ENCODE measurements at regions not wholly inside any gene's neighbourhood (a gene's known extent, or its start where the extent isn't known, plus 50 kb on each side); places are given as distances from the start of the nearest gene placed in this dataset.

- FAIRE-seq: no peak
Measured at GRCh38 chr2:105649534-105649933, 95.2 kb upstream of the NCK2 start.

DNA sequence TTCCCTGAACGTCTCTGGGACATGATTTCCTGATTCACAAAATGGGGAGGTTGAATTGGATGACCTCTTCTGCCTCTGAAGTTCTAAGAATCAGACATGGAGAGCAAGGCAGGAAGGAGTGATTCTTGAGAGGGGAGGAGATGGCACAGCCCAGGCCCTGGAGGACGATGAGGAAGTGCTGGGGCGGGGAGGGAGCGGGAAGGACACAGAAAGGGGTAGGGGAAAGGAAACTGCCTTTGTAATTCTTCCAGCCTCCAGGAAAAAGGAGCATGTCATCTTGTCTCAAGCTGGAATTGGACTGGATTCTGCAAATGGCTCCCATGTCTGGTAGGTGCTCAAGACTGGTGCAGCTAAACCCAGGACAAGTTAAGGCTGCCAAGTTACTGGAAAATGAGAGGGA lies 97.0 kb upstream of the NCK2 start:
- no peak for FAIRE-seq

DNA sequence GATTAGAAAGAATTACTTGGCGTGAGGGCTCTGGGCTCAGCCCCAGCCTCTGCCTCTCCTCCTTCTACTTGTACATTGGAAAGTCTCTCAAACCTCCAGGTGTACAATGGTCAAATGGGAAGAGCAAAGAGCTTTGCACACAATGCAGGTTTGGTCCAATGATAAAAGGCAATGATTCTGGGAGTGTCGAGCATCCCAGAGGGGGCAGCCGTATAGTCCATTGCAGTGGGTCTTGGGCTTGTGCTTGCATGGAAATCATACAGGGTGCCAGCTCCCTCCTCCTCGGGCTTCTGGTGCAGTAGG lies 98.0 kb upstream of the NCK2 start:
- FAIRE-seq: no peak

DNA sequence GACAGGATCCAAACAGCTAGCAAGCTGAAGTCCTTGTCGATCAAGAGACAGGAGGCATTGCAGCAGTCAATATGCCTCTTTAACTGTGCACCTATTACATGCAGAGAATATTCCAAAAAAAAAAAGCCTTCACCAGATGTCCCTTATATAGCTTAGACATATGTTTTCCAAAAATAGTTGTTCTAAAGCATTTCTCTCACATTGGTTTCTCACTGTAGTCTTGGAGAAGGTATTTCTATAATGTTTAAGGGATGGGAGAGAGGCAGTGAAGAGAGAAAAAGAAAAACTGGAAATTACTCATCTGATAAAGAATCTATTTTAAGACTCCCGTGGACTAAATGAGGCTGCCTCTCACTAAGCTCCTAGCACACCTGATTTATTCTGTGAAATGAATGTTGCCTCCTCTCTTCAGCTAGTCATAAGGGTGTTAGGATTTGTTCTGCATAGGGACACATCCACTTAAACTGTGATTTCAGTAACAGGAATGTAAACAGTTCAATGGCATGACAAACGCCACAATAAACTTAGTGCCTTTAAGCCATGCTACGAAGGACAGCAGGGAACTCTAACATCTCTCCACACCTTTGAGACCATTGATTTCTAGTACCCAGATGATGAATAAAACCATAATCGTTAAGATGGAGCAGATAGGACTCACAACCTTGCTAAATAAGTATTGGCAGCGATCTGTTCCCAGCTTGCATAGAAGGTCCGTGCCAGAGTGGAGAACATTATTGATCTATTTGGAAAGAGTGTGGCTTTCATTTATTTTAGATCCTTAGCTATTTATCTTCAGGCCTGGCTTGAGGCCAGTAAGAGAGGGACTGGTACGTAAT lies 98.6 kb upstream of the NCK2 start:
- no peak for FAIRE-seq

- FAIRE-seq: no peak
Measured at GRCh38 chr2:105645031-105645937, 99.4 kb upstream of the NCK2 start.

DNA sequence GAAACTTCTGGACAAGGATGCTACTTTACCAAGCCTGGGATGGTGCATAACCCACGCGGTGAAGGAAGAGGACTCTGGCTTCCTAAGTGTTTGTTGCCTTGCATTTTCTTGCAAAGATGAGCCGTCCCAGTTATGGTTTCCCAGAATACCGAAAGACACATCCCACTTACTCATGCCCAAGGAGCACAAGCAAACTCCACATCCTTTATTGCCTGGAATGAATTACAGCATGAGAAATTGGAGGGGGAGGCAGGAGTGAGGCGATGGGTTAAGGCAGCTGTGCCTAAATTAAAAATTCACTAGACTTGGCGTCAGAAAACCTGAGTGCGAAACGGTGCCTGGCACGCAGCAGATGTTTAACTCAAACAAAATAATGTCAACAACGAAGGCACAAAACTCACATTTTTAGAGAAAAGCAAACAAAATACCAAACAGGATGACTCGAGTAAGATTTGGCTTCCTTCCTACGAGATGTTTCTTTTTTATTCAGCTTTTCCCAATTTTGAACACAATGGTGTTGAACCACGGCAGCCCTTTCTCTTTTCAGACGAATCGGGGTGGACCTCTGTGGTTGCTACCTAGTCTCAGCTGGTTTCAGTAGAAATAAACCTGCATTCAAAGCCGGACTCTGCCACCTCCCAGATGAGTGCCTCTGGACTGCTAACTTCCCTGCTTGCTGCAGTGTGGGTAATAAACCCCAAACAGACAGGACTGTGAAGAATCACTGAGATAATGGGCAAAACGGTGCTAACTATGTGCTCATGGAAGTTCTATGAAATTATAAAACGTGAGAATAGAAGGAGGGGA lies 100.3 kb upstream of the NCK2 start:
- no peak for FAIRE-seq

DNA sequence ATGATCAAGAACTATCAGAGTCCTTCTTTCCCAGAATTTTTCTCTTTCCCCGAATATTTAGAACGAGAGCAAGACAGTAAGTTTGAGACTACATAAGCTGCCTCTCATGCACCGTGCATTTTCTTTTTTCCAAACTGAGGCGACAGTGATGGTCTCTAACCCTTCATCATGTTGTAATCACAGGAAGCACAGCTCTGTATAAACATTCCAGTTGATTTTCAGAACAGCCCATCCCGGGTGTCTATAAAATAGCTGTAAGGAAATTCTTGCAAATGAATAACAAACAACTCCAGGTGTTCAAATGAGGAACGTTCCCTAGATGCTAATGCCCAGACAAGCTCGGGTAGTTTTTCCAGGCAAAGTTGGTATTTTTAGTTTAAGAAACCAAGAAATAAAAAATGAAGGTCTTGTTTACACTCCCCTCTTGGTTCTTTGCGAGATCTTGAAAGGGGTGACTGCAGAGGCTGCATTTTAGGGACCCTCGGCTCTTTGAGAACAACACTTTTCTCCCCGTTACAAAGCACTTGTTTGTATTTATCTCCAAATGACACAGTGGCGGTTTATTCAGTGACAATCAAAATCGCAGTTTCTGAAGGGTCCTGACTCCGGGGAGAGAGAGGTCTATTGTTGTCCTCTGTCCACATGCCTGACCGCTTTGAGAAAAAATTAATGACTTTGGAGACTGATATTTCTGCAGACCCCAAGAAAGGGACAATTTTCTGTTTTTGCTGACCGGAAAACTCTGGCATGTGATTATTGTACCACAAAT lies 101.1 kb upstream of the NCK2 start:
- no peak for FAIRE-seq

GRCh38 chr2:105641389-105641811 lies 103.3 kb upstream of the NCK2 start:
- no peak for FAIRE-seq

- FAIRE-seq: no peak
Measured at GRCh38 chr2:105640246-105640645, 104.5 kb upstream of the NCK2 start.

- FAIRE-seq: no peak
Measured at GRCh38 chr2:105636109-105636740, 108.5 kb upstream of the NCK2 start.

DNA sequence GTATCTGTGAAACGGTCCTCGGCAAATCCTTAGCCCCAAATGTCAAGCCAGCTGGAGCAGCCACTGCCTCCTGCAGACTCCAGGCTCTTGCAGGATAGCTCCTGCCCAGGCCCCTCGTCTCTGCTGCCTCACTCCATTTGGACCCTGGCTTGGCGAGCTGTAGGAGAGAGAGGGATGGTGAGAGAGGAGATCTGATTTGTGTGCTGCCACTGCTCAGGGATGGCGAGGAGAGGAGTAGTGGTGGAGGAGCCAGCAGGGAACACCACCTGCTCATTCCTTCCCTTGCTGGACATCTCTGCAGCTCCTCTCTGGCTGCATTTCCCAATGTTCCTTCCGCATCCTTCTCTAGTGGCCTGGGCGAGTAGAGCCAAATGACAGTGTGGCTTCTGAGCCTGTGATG lies 109.1 kb upstream of the NCK2 start:
- no peak for FAIRE-seq

GRCh38 chr2:105634198-105634597 lies 110.5 kb upstream of the NCK2 start:
- no peak for FAIRE-seq

- no peak for FAIRE-seq
Measured at GRCh38 chr2:105631922-105632321, 112.8 kb upstream of the NCK2 start.

GRCh38 chr2:105631011-105631410 lies 113.7 kb upstream of the NCK2 start:
- FAIRE-seq: no peak

- FAIRE-seq: no peak
Measured at GRCh38 chr2:105629634-105630033, 115.1 kb upstream of the NCK2 start.

DNA sequence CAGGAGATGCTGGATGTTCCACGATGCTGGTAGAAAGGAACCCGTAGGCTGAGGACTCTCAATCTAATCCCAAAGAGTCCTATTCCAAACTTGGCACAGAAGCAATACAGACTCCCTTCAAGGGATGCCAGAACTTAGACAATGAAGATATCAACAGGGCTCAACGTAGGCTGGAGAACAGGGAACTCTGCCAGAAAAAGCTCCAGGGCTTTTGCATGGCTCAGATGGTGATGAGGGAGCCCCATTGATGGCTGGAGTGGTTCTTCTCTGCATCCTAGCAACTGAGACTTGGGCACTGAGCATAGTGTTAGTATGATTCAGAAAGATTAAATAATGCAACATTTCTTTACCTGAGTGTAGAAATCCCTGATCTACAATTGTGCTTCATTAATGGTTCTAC lies 117.2 kb upstream of the NCK2 start:
- no peak for FAIRE-seq

- FAIRE-seq: no peak
Measured at GRCh38 chr2:105626966-105627340, 117.8 kb upstream of the NCK2 start.

DNA sequence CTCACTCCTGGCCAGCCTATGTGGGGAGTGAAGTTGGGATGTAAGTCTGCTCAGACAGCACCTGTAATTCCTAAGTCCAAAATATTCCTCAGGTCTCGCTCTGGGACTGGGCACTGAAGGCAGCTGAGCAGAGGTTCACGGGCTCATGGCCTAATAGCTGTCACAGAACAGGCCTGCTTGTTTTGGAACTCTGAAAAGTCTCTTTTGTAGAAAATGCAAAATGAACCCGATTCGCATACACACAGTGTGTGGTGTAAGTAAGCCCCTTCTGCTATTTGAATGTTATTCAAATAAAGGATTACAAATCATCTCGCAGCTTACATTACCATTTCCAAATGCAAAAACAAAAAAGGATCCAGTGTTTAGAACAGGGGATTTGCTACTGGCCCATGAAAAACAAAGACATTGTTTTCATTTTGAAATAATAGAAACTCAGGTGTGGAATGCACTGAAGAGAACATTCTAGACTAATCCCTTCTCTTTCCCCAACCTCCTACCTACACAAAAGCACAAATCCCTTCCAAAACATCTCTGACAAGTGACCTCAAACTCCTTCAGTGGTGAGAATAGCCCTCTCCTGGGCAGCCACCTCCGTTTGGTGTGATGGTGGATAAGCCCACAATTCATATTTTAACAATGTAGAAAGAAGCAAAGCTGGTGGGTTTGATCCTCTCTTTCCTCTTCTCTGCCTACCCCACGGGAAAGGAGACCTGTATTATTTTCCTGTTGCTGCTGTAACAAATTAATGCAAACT lies 118.3 kb upstream of the NCK2 start:
- FAIRE-seq: no peak

DNA sequence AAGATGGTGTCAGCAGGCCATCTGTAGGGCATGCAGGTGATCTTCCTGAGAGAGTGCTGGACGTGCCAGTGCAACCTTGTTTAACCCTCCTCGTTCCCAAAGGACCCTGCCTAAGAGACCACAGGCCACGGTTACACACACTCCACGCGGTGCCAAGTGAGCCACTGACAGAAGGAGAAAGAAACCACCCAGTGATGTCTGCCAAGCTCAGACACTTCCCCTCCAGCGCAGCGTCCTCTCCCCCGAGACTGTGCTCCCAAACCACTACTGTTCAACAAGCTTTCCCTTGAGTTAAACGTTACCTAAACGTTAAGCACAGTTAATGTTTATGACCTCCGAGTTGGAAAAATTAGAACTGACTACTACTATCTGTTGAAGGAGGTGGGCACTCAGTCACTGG lies 119.1 kb upstream of the NCK2 start:
- FAIRE-seq: no peak

DNA sequence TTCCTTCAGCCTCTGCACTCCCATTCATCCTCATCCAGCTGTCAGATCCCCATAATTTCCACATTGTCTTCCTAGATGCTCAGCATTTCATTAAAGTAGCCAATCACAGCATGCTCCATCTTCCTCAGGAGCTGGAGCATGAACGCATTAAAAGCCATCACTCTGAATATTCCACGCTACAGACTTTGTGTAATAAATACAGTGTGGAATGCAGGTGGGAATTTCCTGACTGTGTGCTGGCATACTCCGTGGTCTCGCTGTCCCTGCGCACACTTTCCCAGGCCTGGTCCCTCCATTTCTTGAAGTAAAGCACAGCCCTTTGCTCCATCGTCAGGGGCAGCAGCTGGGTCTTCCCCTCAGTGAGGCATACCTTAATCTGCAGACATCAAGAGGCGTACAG lies 123.7 kb upstream of the NCK2 start:
- no peak for FAIRE-seq

- no peak for FAIRE-seq
Measured at GRCh38 chr2:105618351-105618659, 126.4 kb upstream of the NCK2 start.
